ENCODE measurements at regions not wholly inside any gene's neighbourhood (a gene's known extent, or its start where the extent isn't known, plus 50 kb on each side); places are given as distances from the start of the nearest gene placed in this dataset.
"Not testable (repeated sequence)": the region's sequence is repeated elsewhere in the genome, so short reads cannot be mapped to it uniquely, and the experiment has no call there.

DNA sequence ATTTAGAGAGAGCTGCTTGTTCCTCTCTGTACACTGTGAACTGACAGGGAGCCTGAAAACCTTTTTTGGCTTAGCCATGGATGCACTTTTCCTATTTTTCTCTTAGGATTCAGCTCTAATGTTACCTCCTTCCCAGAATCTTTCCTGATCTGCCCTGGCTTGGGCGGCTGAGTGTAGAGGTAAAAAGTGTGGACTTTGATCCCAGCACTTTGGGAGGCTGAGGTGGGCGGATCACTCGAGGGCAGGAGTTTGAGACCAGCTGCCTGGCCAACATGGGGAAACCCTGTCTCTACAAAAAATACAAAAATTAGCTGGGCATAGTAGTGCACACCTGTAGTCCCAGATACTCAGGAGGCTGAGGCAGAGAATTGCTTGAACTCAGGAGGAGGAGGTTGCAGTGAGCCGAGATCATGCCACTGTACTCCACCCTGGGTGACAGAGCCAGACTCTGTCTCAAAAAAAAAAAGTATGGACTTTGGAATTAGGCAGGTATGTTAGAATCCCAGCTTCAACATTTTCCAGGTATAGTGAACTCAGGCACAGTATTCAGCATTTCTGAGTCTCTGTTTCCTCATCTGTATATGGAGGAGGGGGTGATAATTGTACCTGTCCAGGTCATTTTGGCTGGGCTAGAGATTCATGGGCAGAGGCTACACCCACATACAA is 212.5 kb upstream of the EEF2KMT start:
- H3K4me1 Mint-ChIP-seq = no peaks in the 10 kb centered on the region
- TF ChIP-seq CTCF (IDR thresholded peaks at IDR 0.05; ENCODE audit: unreplicated experiment in 3 of 3) = no peak
- peaks cover 4% of the 10 kb centered on the region for H3K27me3 Mint-ChIP-seq (ENCODE audit: low read depth)
- H3K9me3 Mint-ChIP-seq = peaks cover 2% of the 10 kb centered on the region
- H3K36me3 Mint-ChIP-seq (ENCODE audit: low read depth) = no peaks in the 10 kb centered on the region
- H3K27ac Mint-ChIP-seq = no peak overlapping the region
- no peak overlapping the region for H3K4me3 Mint-ChIP-seq

DNA sequence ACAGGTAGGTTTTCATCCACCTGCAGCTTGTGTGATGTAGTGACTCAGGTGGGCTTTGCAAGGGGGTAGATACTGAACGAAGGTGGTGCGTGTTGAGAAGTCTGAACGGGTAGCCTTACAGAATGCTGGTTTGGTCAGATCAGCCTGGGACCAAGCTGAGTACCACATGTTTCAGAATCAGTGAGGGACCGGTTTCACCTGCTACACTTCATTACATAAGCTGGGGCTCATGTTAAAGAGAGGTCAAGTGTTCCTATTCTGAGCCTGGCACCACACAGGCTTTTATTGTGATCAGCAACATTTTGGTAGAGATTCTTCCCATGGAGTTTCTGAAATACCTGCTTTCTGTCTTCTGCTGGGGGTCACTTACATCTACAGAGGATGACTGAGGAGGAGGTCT is 207.4 kb upstream of the EEF2KMT start:
- no peak for TF ChIP-seq CTCF (IDR thresholded peaks at IDR 0.05; ENCODE audit: unreplicated experiment in 3 of 3)
- Mint-ChIP-seq H3K36me3 (ENCODE audit: low read depth) (no peaks in the 10 kb centered on the region), H3K27ac (no peak overlapping the region), H3K4me3 (no peak overlapping the region), H3K9me3 (peaks cover 7% of the 10 kb centered on the region), H3K4me1 (no peaks in the 10 kb centered on the region), H3K27me3 (ENCODE audit: low read depth) (peaks cover 8% of the 10 kb centered on the region)

- peaks cover 5% of the 10 kb centered on the region for H3K9me3 Mint-ChIP-seq
- H3K27ac Mint-ChIP-seq = no peak overlapping the region
- peaks cover 8% of the 10 kb centered on the region for H3K27me3 Mint-ChIP-seq (ENCODE audit: low read depth)
- H3K4me3 Mint-ChIP-seq = no peak overlapping the region
- H3K4me1 Mint-ChIP-seq = no peaks in the 10 kb centered on the region
- H3K36me3 Mint-ChIP-seq (ENCODE audit: low read depth) = no peaks in the 10 kb centered on the region
- TF ChIP-seq CTCF (IDR thresholded peaks at IDR 0.05; ENCODE audit: unreplicated experiment in 3 of 3) = no peak
Observed at GRCh38 chr16:5302372-5303114, 204.9 kb upstream of the EEF2KMT start.

DNA sequence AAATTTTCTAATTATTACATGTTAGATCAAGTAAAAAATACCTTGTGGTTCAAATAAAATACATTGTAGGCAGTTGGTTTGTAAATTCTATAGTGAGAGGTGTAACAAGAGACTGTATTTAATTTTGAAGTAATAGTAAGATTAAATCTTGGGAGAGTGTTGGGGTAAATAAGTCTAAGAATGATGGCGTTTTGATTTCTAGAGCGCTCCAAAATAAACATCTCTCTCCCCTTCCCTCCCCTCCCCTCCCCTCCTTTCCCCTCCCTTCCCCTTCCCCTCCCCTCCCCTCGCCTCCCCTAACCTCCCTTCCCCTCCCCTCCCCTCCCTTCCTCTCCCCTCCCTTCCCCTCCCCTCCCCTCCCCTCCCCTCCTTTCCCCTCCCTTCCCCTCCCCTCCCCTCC is 200.6 kb upstream of the EEF2KMT start:
- TF ChIP-seq CTCF (IDR thresholded peaks at IDR 0.05; ENCODE audit: unreplicated experiment in 3 of 3) = no peak
- H3K27ac Mint-ChIP-seq = no peak overlapping the region
- no peaks in the 10 kb centered on the region for H3K4me1 Mint-ChIP-seq
- H3K4me3 Mint-ChIP-seq = no peak overlapping the region
- H3K9me3 Mint-ChIP-seq = peaks cover 5% of the 10 kb centered on the region
- H3K36me3 Mint-ChIP-seq (ENCODE audit: low read depth) = no peaks in the 10 kb centered on the region
- no peaks in the 10 kb centered on the region for H3K27me3 Mint-ChIP-seq (ENCODE audit: low read depth)

DNA sequence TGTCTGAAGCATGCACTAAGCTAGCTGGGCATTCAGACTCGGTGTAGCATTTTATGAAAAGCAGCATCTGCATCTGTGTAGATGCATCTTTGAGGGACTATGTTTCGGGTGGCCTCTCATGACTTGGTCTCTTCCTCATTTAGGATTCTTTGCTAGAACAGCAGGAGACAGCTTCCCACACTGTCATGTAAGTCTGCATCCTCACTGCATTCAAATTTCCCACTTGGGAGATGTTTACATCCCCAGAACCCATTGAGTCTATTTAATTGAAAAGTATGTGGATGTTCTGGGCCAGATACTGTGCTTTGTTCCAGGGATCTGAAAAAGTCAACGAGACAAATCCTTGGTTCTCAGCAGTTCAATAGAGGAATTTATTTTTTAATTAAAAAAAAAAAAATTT is 198.6 kb upstream of the EEF2KMT start:
- no peaks in the 10 kb centered on the region for H3K9me3 Mint-ChIP-seq
- no peak overlapping the region for H3K4me3 Mint-ChIP-seq
- no peaks in the 10 kb centered on the region for H3K27me3 Mint-ChIP-seq (ENCODE audit: low read depth)
- no peaks in the 10 kb centered on the region for H3K36me3 Mint-ChIP-seq (ENCODE audit: low read depth)
- H3K4me1 Mint-ChIP-seq = no peaks in the 10 kb centered on the region
- no peak overlapping the region for H3K27ac Mint-ChIP-seq
- no peak for TF ChIP-seq CTCF (IDR thresholded peaks at IDR 0.05; ENCODE audit: unreplicated experiment in 3 of 3)

GRCh38 chr16:5295304-5295703 is 197.7 kb upstream of the EEF2KMT start:
- not testable (repeated sequence) for H3K4me3 Mint-ChIP-seq; H3K36me3 Mint-ChIP-seq (ENCODE audit: low read depth); H3K27me3 Mint-ChIP-seq (ENCODE audit: low read depth); H3K27ac Mint-ChIP-seq; H3K4me1 Mint-ChIP-seq; H3K9me3 Mint-ChIP-seq

- not testable (repeated sequence) for H3K36me3 Mint-ChIP-seq (ENCODE audit: low read depth); H3K4me3 Mint-ChIP-seq; H3K4me1 Mint-ChIP-seq; H3K27ac Mint-ChIP-seq; H3K27me3 Mint-ChIP-seq (ENCODE audit: low read depth)
- H3K9me3 Mint-ChIP-seq = peaks cover 47% of the 10 kb centered on the region
Observed at GRCh38 chr16:5282152-5282551, 184.6 kb upstream of the EEF2KMT start.

All from nephron (organoid).